ENCODE measurements at regions not wholly inside any gene's neighbourhood (a gene's known extent, or its start where the extent isn't known, plus 50 kb on each side); places are given as distances from the start of the nearest gene placed in this dataset.

DNA sequence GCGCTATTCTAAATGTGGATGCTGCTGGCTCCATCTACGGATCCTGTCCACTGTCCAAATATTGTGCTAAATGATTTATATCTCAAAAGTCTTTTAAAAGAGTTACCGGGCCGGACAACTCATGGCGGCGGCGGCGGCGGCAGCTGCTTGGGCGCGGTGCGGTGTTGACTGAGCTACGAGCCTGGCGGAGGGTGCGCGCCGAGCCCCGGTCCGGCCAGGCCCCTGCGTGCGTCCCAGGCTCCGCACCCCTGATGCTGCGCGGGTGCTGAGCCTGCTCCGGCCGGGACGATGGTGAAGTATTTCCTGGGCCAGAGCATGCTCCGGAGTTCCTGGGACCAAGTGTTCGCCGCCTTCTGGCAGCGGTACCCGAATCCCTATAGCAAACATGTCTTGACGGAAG lies 303.4 kb downstream of the CENPW start:
- TF ChIP-seq CTCF (IDR thresholded peaks at IDR 0.05) = no peak
- no peak for TF ChIP-seq POLR2AphosphoS5 (IDR thresholded peaks at IDR 0.05; ENCODE audit: insufficient read depth in 1 of 2, low read depth in 1 of 2)
- TF ChIP-seq POLR2A (IDR thresholded peaks at IDR 0.05) = no peak
